OCI-LY1 (cell line): ENCODE measurements at regions not wholly inside any gene's neighbourhood (a gene's known extent, or its start where the extent isn't known, plus 50 kb on each side); places are given as distances from the start of the nearest gene placed in this dataset.

Source experiments
- EZH2 ChIP-seq: fragments of 200-600 bp; sonication (generic), shearing (Covaris generic); IDR thresholded peaks from 2 replicates; pipeline ENCODE4 v1.8.0; 2017; ENCODE audit warnings: borderline replicate concordance, mixed run types, mild to moderate bottlenecking, antibody characterized with exemption, low read length, moderate library complexity, mixed read lengths
- TF ChIP-seq, protein P1 (sequence below): fragments of 200-600 bp; sonication (generic), shearing (Covaris generic); IDR thresholded peaks from 2 replicates; pipeline ENCODE4 v1.5.1; 2017; ENCODE audit warnings: mild to moderate bottlenecking, antibody characterized with exemption, low read length, moderate library complexity, mixed read lengths

DNA sequence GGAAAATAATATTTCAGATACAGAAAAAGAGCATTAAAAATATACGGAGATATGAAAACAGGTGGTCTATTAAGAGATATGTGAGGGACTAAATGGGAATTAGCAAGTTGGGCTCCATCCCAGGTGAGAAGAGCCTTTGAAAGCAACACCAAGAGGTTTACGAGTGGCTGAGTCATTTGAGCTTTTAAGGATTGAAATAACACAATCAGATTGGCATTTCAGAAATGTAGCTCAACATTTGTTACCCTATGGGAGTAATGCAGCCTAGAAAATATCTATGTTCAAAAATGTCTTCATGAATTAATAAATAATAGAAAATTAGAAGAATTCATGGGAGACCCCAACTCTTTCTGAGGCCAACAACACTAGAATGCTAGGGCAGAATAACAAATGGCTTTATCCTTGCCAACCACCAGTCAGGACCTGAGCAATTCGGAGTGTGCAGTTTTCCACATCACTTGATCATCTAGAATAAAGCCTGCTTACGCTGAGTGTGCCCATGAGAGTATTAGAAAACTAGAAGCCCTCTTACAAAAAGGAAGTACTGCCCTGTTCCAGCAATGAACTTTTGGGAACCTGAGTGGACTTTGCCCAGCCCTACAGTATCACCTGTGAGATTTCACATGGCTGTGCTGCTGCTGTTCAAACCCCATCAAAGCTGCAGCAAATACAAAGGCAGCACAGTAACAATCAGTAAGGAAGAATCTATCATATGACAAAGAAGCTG lies 538.0 kb upstream of the CAMK1G start:
- TF ChIP-seq, protein P1, sequence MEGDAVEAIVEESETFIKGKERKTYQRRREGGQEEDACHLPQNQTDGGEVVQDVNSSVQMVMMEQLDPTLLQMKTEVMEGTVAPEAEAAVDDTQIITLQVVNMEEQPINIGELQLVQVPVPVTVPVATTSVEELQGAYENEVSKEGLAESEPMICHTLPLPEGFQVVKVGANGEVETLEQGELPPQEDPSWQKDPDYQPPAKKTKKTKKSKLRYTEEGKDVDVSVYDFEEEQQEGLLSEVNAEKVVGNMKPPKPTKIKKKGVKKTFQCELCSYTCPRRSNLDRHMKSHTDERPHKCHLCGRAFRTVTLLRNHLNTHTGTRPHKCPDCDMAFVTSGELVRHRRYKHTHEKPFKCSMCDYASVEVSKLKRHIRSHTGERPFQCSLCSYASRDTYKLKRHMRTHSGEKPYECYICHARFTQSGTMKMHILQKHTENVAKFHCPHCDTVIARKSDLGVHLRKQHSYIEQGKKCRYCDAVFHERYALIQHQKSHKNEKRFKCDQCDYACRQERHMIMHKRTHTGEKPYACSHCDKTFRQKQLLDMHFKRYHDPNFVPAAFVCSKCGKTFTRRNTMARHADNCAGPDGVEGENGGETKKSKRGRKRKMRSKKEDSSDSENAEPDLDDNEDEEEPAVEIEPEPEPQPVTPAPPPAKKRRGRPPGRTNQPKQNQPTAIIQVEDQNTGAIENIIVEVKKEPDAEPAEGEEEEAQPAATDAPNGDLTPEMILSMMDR = no peak
- no peak for TF ChIP-seq EZH2
